Neural progenitor cell (in vitro differentiated cells): ENCODE measurements at regions not wholly inside any gene's neighbourhood (a gene's known extent, or its start where the extent isn't known, plus 50 kb on each side); places are given as distances from the start of the nearest gene placed in this dataset.
A peak's percentile ranks its signal among the peaks of the same experiment; 100 is the strongest.

Source experiments
- DNase-seq: peaks from one replicate; pipeline ENCODE4 v3.0.0-alpha.2; 2016; ENCODE audit warnings: low spot score
- H2AFZ ChIP-seq: fragments of 200-600 bp; sonication (generic); replicated peaks from 2 replicates; pipeline ENCODE4 v1.6.1; 2016; ENCODE audit warnings: antibody characterized with exemption
- H3F3A ChIP-seq: fragments of 200-600 bp; sonication (generic); 2 replicates; pipeline ENCODE4 v1.6.1; 2016; ENCODE audit warnings: antibody characterized with exemption, low read depth
- H3K27ac ChIP-seq: fragments of 200-600 bp; sonication (generic); 2 replicates; pipeline ENCODE4 v1.5.1; 2016; ENCODE audit warnings: mild to moderate bottlenecking
- H3K27me3 ChIP-seq: fragments of 200-600 bp; sonication (generic); 2 replicates; pipeline ENCODE4 v1.6.1; 2016; ENCODE audit warnings: mild to moderate bottlenecking, moderate library complexity
- H3K36me3 ChIP-seq: fragments of 200-600 bp; sonication (generic); 2 replicates; pipeline ENCODE4 v1.5.1; 2016
- H3K4me1 ChIP-seq: fragments of 200-600 bp; sonication (generic); 2 replicates; pipeline ENCODE4 v1.6.1; 2016; ENCODE audit warnings: mixed run types
- H3K4me2 ChIP-seq: fragments of 200-600 bp; sonication (generic); 2 replicates; pipeline ENCODE4 v1.6.1; 2016
- H3K4me3 ChIP-seq: fragments of 200-600 bp; sonication (generic); 2 replicates; pipeline ENCODE4 v1.5.1; 2016
- H3K79me2 ChIP-seq: fragments of 200-600 bp; sonication (generic); 2 replicates; pipeline ENCODE4 v1.6.1; 2016; ENCODE audit warnings: low read depth
- H3K9ac ChIP-seq: fragments of 200-600 bp; sonication (generic); 2 replicates; pipeline ENCODE4 v1.6.1; 2016
- H3K9me3 ChIP-seq: fragments of 200-600 bp; sonication (generic); 2 replicates; pipeline ENCODE4 v1.5.1; 2016; ENCODE audit warnings: low read depth
- H4K20me1 ChIP-seq: fragments of 200-600 bp; sonication (generic); 2 replicates; pipeline ENCODE4 v1.6.1; 2016; ENCODE audit warnings: low read depth
- H3K27ac Mint-ChIP-seq: 3 replicates; pipeline ENCODE4 v1.8.0; 2021; ENCODE audit warnings: mixed read lengths
- H3K27me3 Mint-ChIP-seq: 2 replicates; pipeline ENCODE4 v1.8.0; 2022; ENCODE audit warnings: low read depth, mild to moderate bottlenecking, inconsistent platforms, moderate library complexity, mixed read lengths; ENCODE audit not compliant: insufficient read depth
- H3K36me3 Mint-ChIP-seq: 3 replicates; pipeline ENCODE4 v1.8.0; 2021; ENCODE audit warnings: mixed read lengths
- H3K4me1 Mint-ChIP-seq: 3 replicates; pipeline ENCODE4 v1.8.0; 2021; ENCODE audit warnings: mixed read lengths
- H3K4me3 Mint-ChIP-seq: 3 replicates; pipeline ENCODE4 v1.8.0; 2021; ENCODE audit warnings: mild to moderate bottlenecking, moderate library complexity, mixed read lengths
- H3K9me3 Mint-ChIP-seq: 3 replicates; pipeline ENCODE4 v1.8.0; 2020; ENCODE audit warnings: mixed read lengths
- CTCF ChIP-seq: fragments of 200-600 bp; sonication (generic); IDR thresholded peaks from 2 replicates; pipeline ENCODE4 v1.5.1; 2017; ENCODE audit warnings: antibody characterized with exemption, mild to moderate bottlenecking
- EZH2 ChIP-seq: fragments of 200-600 bp; sonication (generic); IDR thresholded peaks from 2 replicates; pipeline ENCODE4 v1.6.1; 2017; ENCODE audit warnings: antibody characterized with exemption, mild to moderate bottlenecking, moderate library complexity
- EZH2phosphoT487 ChIP-seq: fragments of 200-600 bp; sonication (generic); IDR thresholded peaks from 2 replicates; pipeline ENCODE4 v1.6.1; 2017; ENCODE audit warnings: antibody characterized with exemption

GRCh38 chr22:27682437-27682836 lies 119.1 kb downstream of the MN1 start:
- no peak overlapping the region for H2AFZ ChIP-seq
- peaks cover 31% of the 10 kb centered on the region for H3F3A ChIP-seq
- Mint-ChIP-seq H3K4me1 (peaks cover 67% of the 10 kb centered on the region), H3K4me3 (no peak overlapping the region), H3K27ac (no peak overlapping the region), H3K36me3 (no peaks in the 10 kb centered on the region), H3K9me3 (no peaks in the 10 kb centered on the region), H3K27me3 (peaks cover 9% of the 10 kb centered on the region)
- H3K9ac ChIP-seq: no peak overlapping the region
- no peak overlapping the region for H3K27ac ChIP-seq
- no peaks in the 10 kb centered on the region for H3K79me2 ChIP-seq
- peaks cover 32% of the 10 kb centered on the region for H3K4me1 ChIP-seq
- H3K4me2 ChIP-seq: no peak overlapping the region
- H3K4me3 ChIP-seq: no peak overlapping the region
- H4K20me1 ChIP-seq: no peaks in the 10 kb centered on the region
- H3K9me3 ChIP-seq: no peaks in the 10 kb centered on the region
- H3K27me3 ChIP-seq: no peaks in the 10 kb centered on the region
- DNase-seq: peak; percentile 65
- H3K36me3 ChIP-seq: no peaks in the 10 kb centered on the region
- no peak for TF ChIP-seq EZH2phosphoT487
- peak; percentile 74 for TF ChIP-seq CTCF
- no peak for TF ChIP-seq EZH2

GRCh38 chr22:27684901-27685300 lies 116.7 kb downstream of the MN1 start:
- no peaks in the 10 kb centered on the region for H3K27me3 ChIP-seq
- Mint-ChIP-seq H3K9me3 (peaks cover 14% of the 10 kb centered on the region), H3K27me3 (peaks cover 5% of the 10 kb centered on the region), H3K4me3 (no peak overlapping the region), H3K36me3 (no peaks in the 10 kb centered on the region), H3K27ac (peak overlapping the region; percentile 89), H3K4me1 (peaks cover 44% of the 10 kb centered on the region)
- H2AFZ ChIP-seq: no peak overlapping the region
- no peak overlapping the region for H3K4me3 ChIP-seq
- H3K9ac ChIP-seq: no peak overlapping the region
- H3K9me3 ChIP-seq: no peaks in the 10 kb centered on the region
- H3K4me1 ChIP-seq: peaks cover 22% of the 10 kb centered on the region
- no peaks in the 10 kb centered on the region for H3K79me2 ChIP-seq
- H4K20me1 ChIP-seq: no peaks in the 10 kb centered on the region
- H3F3A ChIP-seq: peaks cover 23% of the 10 kb centered on the region
- no peaks in the 10 kb centered on the region for H3K36me3 ChIP-seq
- no peak for DNase-seq
- TF ChIP-seq CTCF (no peak), EZH2 (no peak), EZH2phosphoT487 (no peak)
- no peak overlapping the region for H3K4me2 ChIP-seq
- no peak overlapping the region for H3K27ac ChIP-seq

GRCh38 chr22:27685515-27685914 lies 116.0 kb downstream of the MN1 start:
- no peak overlapping the region for H3K27ac ChIP-seq
- no peak overlapping the region for H3K4me2 ChIP-seq
- H3K4me1 ChIP-seq: peaks cover 19% of the 10 kb centered on the region
- H3K79me2 ChIP-seq: no peaks in the 10 kb centered on the region
- H3K36me3 ChIP-seq: no peaks in the 10 kb centered on the region
- no peaks in the 10 kb centered on the region for H3K27me3 ChIP-seq
- H3K27ac Mint-ChIP-seq: no peak overlapping the region
- H3F3A ChIP-seq: peaks cover 17% of the 10 kb centered on the region
- TF ChIP-seq EZH2 (no peak), EZH2phosphoT487 (no peak), CTCF (no peak)
- no peak overlapping the region for H3K4me3 ChIP-seq
- no peaks in the 10 kb centered on the region for H3K36me3 Mint-ChIP-seq
- peaks cover 8% of the 10 kb centered on the region for H3K27me3 Mint-ChIP-seq
- H2AFZ ChIP-seq: no peak overlapping the region
- no peak overlapping the region for H3K4me3 Mint-ChIP-seq
- H3K9ac ChIP-seq: no peak overlapping the region
- peaks cover 39% of the 10 kb centered on the region for H3K4me1 Mint-ChIP-seq
- H3K9me3 ChIP-seq: no peaks in the 10 kb centered on the region
- H4K20me1 ChIP-seq: no peaks in the 10 kb centered on the region
- H3K9me3 Mint-ChIP-seq: peaks cover 20% of the 10 kb centered on the region
- no peak for DNase-seq
